ENCODE measurements at regions not wholly inside any gene's neighbourhood (a gene's known extent, or its start where the extent isn't known, plus 50 kb on each side); places are given as distances from the start of the nearest gene placed in this dataset.

GRCh38 chr15:47548231-47548630 is 169.1 kb upstream of the SEMA6D start:
- POLR2A ChIA-PET: no interaction called here
- no peak overlapping the region for H3K4me2 ChIP-seq
- CTCF ChIA-PET: interaction anchor here (1.2 kb wide), 1 partner anchor 11 kb away, joined by 3 read pairs; no protein-coding TSS in a partner anchor
- 0% methylated on average over 1 of the region's 1 CpG for WGBS (ENCODE audit: missing lambda C conversion rate)
- H3K27ac ChIP-seq: no peak overlapping the region
- DNase-seq (ENCODE audit: low read depth in 1 of 2, low spot score in 1 of 2): no peak
- H3K4me1 ChIP-seq: no peaks in the 10 kb centered on the region
- no peak overlapping the region for H3K4me3 ChIP-seq
- TF ChIP-seq PHF8 (IDR thresholded peaks at IDR 0.05; ENCODE audit: borderline replicate concordance, low read depth) (no peak), CTCF (IDR thresholded peaks at IDR 0.05) (no peak), JUNB (IDR thresholded peaks at IDR 0.05) (no peak), HOXB5 (CRISPR knock-in tag; IDR thresholded peaks at IDR 0.05) (no peak), HDAC2 (IDR thresholded peaks at IDR 0.05) (no peak), ZC3H11A (IDR thresholded peaks at IDR 0.05) (no peak), ELK1 (IDR thresholded peaks at IDR 0.05; ENCODE audit: low read depth, low read length) (no peak), HOXA7 (CRISPR knock-in tag; IDR thresholded peaks at IDR 0.05) (no peak), CBX2 (IDR thresholded peaks at IDR 0.05; ENCODE audit: borderline replicate concordance, low read depth) (no peak)
- no peak for FAIRE-seq
- no peak for ATAC-seq
- H3K9me3 ChIP-seq: no peaks in the 10 kb centered on the region

- POLR2A ChIA-PET: no interaction called here
- DNase-seq (ENCODE audit: low read depth in 1 of 2, low spot score in 1 of 2) (no peak), FAIRE-seq (no peak), ATAC-seq (no peak)
- Histone ChIP-seq H3K9me3 (no peaks in the 10 kb centered on the region), H3K4me3 (no peak overlapping the region), H3K4me1 (no peaks in the 10 kb centered on the region), H3K27ac (no peak overlapping the region), H3K4me2 (no peak overlapping the region)
- 8% methylated on average over 3 of the region's 3 CpGs for WGBS (ENCODE audit: missing lambda C conversion rate)
- TF ChIP-seq MYC (IDR thresholded peaks at IDR 0.05; ENCODE audit: borderline replicate concordance, low read length) (no peak), BCL3 (IDR thresholded peaks at IDR 0.05) (no peak), RCOR1 (IDR thresholded peaks at IDR 0.05; ENCODE audit: low read depth, low read length) (no peak), JUNB (IDR thresholded peaks at IDR 0.05) (no peak), ZNF302 (CRISPR knock-in tag; IDR thresholded peaks at IDR 0.05) (no peak), ELK1 (IDR thresholded peaks at IDR 0.05; ENCODE audit: low read depth, low read length) (no peak), NPAS2 (CRISPR knock-in tag; IDR thresholded peaks at IDR 0.05; ENCODE audit: borderline replicate concordance) (no peak), TFCP2L1 (CRISPR knock-in tag; IDR thresholded peaks at IDR 0.05) (no peak), HOXB5 (CRISPR knock-in tag; IDR thresholded peaks at IDR 0.05) (no peak)
- CTCF ChIA-PET: no interaction called here
Observed at GRCh38 chr15:47548986-47549385, 168.3 kb upstream of the SEMA6D start.

- FAIRE-seq (no peak), DNase-seq (ENCODE audit: low read depth in 1 of 2, low spot score in 1 of 2) (no peak), ATAC-seq (no peak)
- Histone ChIP-seq H3K9me3 (no peaks in the 10 kb centered on the region), H3K4me1 (no peaks in the 10 kb centered on the region), H3K4me3 (no peak overlapping the region), H3K4me2 (no peak overlapping the region), H3K27ac (no peak overlapping the region)
- TF ChIP-seq JUNB (IDR thresholded peaks at IDR 0.05) (no peak), RCOR1 (IDR thresholded peaks at IDR 0.05; ENCODE audit: low read depth, low read length) (no peak), CBX8 (IDR thresholded peaks at IDR 0.05) (no peak), PBX3 (IDR thresholded peaks at IDR 0.05) (no peak), PHF8 (IDR thresholded peaks at IDR 0.05; ENCODE audit: borderline replicate concordance, low read depth) (no peak), POLR2AphosphoS2 (conservative IDR thresholded peaks at IDR 0.05; ENCODE audit: low read length) (no peak), ESRRA (IDR thresholded peaks at IDR 0.05; ENCODE audit: borderline replicate concordance, low read length) (no peak), BCL3 (IDR thresholded peaks at IDR 0.05) (no peak), HOXA7 (CRISPR knock-in tag; IDR thresholded peaks at IDR 0.05) (no peak), FOSL2 (IDR thresholded peaks at IDR 0.05) (no peak), FOSL2 (CRISPR knock-in tag; IDR thresholded peaks at IDR 0.05) (no peak), GATA3 (IDR thresholded peaks at IDR 0.05; ENCODE audit: borderline replicate concordance) (no peak), FOXS1 (CRISPR knock-in tag; IDR thresholded peaks at IDR 0.05) (no peak), SMC3 (IDR thresholded peaks at IDR 0.05) (no peak), EHMT2 (IDR thresholded peaks at IDR 0.05; ENCODE audit: low read depth) (no peak), EHF (CRISPR knock-in tag; IDR thresholded peaks at IDR 0.05) (no peak), SREBF2 (IDR thresholded peaks at IDR 0.05) (no peak), CHD2 (IDR thresholded peaks at IDR 0.05; ENCODE audit: low read length, partially characterized antibody) (no peak), RARB (CRISPR knock-in tag; IDR thresholded peaks at IDR 0.05) (no peak)
- CTCF ChIA-PET: no interaction called here
- WGBS (ENCODE audit: missing lambda C conversion rate): 14% methylated on average over 1 of the region's 1 CpG
- POLR2A ChIA-PET: no interaction called here
Observed at GRCh38 chr15:47551079-47551478, 166.2 kb upstream of the SEMA6D start.

All from A549 (cell line).